Stimulated activated CD4-positive, alpha-beta T cell treated with anti-CD3 and anti-CD28 coated beads, Interleukin-4, amount 100 ng/mL, for 4 hours (primary cell): ENCODE measurements at regions not wholly inside any gene's neighbourhood (a gene's known extent, or its start where the extent isn't known, plus 50 kb on each side); places are given as distances from the start of the nearest gene placed in this dataset.
A peak's percentile ranks its signal among the peaks of the same experiment; 100 is the strongest.

Experiments
- DNase-seq, 2 experiments: peaks; one replicate each; pipeline ENCODE4 v3.0.0-alpha.2; 2020

GRCh38 chrX:39304746-39305145, 503.5 kb downstream of the MID1IP1 start:
- DNase-seq = no peak

DNA sequence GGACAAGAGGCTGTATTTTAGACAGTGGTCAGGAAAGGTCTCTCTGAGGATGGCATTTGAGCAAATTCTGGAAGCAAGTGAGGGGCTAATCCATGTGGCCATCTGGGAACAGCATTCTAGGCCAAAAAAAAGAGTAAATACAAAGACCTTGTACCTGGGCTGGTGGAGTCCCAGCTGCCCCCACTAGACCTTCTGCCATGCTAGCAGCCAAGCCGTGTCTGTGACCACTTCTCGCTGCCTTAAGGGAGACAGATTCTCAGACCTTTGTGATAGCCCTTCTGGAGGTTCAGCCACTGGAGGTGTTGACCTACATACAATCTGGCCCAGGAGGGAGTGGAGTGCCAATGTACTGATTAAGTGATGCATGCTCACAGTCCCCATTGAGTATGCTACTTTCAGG, 506.2 kb downstream of the MID1IP1 start:
- no peak for DNase-seq

DNA sequence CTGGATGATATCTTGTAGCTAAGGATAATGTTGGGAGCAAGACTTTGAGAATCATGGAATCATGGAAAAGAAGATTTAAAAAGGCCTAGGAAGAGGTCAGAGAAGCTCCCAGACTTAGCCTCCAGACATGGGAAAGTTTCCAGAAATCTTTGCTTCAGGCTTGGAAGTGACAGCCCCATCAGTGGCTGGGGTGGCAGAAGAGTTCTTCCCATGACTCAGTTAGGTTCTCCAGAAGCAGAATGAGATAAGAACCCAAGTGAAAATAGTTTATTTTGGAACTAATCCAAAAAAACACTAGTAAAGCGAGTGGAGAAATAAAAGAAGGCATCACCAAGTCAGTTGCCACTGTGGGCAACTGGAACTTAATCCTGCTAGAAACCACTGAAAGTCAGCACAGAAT, 506.9 kb downstream of the MID1IP1 start:
- DNase-seq = no peak

- peak; percentile 27 to 78 for DNase-seq
These were observed 507.9 kb downstream of the MID1IP1 start for GRCh38 chrX:39309018-39309635.

DNA sequence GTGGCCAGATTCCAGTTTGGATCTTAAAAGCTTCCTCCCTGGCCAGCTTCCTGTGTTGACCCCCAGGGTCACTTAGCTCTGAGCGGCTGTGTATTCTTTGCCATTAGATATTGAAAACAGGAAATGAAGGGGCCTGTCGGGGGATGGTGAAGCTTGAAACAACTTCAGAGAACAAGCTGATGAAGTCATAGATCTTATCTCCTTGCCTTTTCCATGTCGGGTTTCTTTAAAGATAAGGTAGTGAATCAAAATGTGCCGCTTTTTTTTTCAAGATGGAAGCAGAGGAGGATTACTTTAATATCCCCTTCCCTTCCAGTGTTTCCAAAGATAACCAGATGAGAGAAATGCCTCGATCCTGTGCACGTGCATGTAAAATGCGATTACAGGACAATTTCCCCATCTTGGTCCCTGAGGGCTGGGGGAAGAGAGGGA, 508.5 kb downstream of the MID1IP1 start:
- peak in 1 of 2 experiments; percentile 61 for DNase-seq

DNA sequence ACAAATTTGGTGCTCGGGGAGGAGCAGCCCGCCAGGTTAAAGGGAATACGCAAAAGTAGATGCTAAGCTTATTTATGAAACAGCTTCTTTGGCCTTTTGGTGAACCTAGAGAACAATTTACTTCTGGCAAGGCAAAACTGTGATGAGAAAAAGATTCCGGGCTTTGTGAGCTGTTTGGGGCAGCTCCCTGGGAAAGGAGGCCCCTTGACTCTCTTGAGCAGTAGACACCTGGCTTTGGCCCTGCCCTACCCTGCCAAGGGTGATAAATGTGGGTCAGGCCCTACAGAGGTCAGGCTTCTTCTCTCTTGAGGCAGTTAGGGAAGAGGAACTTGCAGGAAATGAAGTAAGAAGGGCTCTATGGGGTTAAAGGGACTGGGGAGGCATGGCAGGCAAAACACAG, 509.6 kb downstream of the MID1IP1 start:
- DNase-seq = no peak

- DNase-seq = peak in 1 of 2 experiments; percentile 23
These were observed 510.4 kb downstream of the MID1IP1 start for GRCh38 chrX:39311646-39312045.

DNA sequence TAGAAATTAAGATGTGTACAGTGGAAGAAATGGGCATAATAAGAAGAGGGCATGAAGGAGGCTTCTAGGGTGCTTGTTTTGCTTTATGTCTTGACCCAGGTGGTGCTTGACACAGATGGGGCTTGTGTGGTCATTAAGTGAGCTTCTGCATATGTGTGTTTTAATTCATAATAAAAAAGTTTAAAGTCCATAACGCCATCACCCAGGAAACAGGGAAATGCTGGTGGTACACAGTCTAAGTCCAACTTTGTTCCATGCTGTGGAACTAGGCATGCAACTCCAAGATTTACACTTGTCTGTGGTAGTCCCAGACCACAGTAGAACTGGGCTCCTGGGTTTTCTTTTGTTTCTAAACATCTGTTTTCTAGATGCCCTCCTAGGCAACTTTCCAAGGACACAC, 511.9 kb downstream of the MID1IP1 start:
- no peak for DNase-seq

DNA sequence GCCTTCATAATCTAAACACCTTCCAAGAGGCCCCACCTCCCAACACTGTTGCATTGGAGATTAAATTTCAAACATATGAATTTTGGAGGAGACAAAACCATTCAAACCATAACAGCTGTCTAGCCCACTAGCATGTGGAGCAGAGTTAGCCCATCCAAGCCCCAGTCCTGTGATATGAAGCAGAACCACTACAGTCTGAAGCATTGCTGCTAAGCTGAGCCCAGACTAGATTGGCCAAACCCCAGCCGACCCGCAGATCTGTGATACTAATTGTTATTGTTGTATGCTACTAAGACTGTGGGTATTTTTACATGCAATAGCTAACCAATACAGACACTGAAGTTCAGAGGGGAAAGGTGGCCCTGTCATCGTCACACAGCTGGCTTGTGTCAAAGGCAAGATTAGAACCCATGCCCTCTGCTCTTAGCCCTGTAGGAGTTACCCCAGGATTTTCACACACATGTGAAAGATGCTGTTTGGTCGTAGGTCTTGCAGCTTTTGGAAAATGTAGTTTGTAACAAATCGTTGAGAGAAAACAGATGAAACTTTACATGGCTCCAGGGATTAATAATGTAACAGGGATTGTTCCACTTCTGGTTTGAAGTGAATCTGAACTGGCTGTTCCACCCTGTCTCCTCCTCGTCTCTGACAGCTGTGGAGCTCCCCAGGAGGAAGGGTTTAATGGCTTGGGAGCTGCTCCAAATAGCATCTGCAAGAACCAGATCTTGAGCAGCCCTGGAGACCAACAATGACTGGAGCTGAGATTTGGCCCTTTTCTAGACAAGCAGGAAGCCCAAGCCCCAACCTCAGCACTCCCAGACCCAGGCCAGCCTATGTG, 517.5 kb downstream of the MID1IP1 start:
- no peak for DNase-seq

GRCh38 chrX:39320165-39320564, 518.9 kb downstream of the MID1IP1 start:
- DNase-seq = no peak

- no peak for DNase-seq
These were observed 521.2 kb downstream of the MID1IP1 start for GRCh38 chrX:39322496-39322895.

GRCh38 chrX:39324233-39324930, 523.1 kb downstream of the MID1IP1 start:
- no peak for DNase-seq

GRCh38 chrX:39327255-39327654, 526.0 kb downstream of the MID1IP1 start:
- DNase-seq = peak in 1 of 2 experiments; percentile 71

- no peak for DNase-seq
These were observed 526.4 kb downstream of the MID1IP1 start for GRCh38 chrX:39327705-39328104.

- no peak for DNase-seq
These were observed 527.4 kb downstream of the MID1IP1 start for GRCh38 chrX:39328661-39329060.

GRCh38 chrX:39331082-39331704, 529.9 kb downstream of the MID1IP1 start:
- DNase-seq = peak in 1 of 2 experiments; percentile 42

GRCh38 chrX:39333451-39333850, 532.2 kb downstream of the MID1IP1 start:
- no peak for DNase-seq

DNA sequence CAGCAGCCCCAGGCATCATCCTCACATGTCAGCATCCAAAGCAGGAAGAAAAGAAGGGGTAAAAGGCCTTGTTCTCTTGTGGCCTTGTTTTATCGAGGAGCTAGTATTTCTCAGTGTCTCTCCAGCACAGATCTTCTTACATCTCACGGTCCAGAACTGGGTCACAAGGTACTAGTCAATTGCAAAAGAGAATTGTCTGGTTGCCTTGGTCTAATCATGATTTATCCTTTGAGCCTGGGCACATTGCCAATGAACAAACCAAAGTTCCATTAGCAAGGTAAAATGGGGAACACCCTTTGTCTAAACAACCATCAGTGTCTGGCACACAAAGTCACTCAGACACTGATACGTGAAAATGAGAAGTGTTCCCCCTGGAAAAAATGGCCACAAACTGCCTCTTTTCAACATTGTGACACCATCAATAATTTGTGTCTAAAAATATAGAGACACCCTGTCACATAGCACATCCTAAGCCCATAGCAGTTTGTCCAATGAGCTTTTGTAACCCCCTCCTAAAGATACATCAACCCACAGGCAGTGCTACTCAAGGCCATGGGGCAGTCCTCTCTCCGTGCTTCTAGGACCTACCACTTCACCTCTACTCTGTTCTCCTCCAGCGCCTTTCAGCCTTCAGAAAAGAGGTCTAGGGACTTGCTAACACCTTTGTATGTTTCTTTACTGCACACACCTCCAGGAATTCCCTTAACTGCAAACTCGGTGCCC, 534.4 kb downstream of the MID1IP1 start:
- DNase-seq = no peak

GRCh38 chrX:39336671-39337311, 535.5 kb downstream of the MID1IP1 start:
- no peak for DNase-seq

DNA sequence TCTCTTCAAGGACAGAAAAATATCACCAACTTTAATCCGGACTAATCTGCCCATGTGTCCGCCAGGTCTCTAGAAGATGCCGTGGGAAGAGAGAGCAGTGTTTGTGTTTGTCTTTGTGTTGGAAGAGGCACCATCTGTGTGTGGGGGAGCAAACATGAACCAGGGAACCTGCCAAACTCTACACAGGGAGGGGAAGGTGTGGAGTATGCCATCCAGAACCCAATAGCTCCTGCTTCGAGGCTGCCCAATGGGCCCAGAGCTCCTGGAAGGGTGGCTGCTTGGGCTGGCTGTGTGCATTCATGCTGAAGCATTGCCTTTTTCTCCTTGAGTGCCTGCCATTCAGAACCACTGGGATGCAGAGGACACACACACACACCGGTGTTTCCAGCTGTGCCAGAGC, 536.2 kb downstream of the MID1IP1 start:
- no peak for DNase-seq

GRCh38 chrX:39338583-39338982, 537.3 kb downstream of the MID1IP1 start:
- no peak for DNase-seq
